HG03175 (cell line): ENCODE measurements at regions not wholly inside any gene's neighbourhood (a gene's known extent, or its start where the extent isn't known, plus 50 kb on each side); places are given as distances from the start of the nearest gene placed in this dataset.

Source experiments
- ATAC-seq: cut with Tn5 transposase; IDR thresholded peaks from one replicate; pipeline ENCODE4 v1.9.1; 2021; ENCODE audit warnings: mild to moderate bottlenecking, moderate library complexity; ENCODE audit not compliant: unreplicated experiment

DNA sequence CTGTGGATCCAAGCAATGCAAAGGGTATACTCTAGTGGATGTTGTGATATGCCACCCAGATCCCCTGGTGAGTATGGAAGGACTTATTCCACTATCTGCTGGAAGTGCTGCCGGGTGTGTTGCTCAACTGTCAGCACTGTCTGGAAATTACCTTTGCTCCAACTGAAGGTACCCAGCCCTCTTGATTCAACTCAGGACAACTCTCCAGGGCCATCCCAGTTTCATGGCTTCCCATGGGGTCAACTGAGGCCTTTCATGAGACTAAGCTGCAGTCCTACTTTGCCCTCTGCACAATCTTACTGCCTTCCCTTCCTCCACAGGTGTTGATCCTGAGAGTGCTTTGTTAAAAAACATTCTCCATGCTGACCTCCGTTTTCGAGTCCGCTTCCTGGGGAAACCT lies 99.8 kb downstream of the SPRY1 start:
- ATAC-seq: no peak

GRCh38 chr4:123497340-123497739 lies 100.7 kb downstream of the SPRY1 start:
- no peak for ATAC-seq

DNA sequence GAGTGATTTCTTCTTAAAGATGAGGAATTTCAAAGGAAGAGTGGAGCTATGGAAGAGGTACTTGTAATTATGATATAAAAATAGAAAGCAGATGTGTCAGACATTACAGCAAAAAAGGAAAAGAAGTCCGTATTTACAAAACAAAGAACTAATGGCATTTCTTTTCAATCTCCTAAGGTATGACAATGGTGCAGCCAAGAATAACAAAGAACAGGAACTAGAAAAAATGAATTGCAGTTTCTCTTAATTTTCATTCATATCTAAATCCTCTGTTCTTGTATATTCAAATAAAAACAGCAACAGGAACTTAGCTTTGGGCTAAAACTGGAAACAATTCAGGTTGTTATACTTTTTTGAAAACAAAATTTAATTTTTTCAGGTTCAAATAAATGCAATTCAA lies 105.1 kb downstream of the SPRY1 start:
- no peak for ATAC-seq

DNA sequence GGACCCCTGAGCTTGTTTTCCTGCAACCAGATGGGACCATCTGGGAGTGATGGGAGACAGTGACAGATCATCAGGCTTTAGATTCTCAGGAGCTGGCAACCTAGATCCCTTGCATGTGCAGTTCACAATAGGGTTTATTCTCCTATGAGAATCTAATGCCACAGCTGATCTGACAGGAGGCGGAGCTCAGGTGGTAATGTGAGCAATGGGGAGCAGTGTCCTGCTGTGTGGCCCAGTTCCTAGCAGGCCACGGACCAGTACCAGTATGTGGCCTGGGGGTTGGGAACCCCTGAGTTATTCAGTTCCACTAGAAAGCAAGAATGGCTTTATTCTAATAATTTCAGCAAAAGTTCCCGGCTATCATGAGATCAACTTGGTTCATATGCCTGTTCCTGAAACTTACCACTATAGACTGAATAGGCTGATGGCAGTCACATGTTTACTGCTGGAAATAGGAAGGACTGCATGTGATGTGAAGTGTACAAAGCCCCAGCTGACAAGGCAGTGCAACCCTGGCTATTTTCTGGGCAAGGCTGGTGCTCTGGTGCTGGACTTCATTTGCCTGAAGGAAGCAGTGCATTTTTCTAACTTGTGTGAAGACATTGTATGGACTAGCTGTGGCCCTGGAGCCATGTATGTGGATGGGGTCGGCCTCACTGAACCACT lies 107.2 kb downstream of the SPRY1 start:
- no peak for ATAC-seq

DNA sequence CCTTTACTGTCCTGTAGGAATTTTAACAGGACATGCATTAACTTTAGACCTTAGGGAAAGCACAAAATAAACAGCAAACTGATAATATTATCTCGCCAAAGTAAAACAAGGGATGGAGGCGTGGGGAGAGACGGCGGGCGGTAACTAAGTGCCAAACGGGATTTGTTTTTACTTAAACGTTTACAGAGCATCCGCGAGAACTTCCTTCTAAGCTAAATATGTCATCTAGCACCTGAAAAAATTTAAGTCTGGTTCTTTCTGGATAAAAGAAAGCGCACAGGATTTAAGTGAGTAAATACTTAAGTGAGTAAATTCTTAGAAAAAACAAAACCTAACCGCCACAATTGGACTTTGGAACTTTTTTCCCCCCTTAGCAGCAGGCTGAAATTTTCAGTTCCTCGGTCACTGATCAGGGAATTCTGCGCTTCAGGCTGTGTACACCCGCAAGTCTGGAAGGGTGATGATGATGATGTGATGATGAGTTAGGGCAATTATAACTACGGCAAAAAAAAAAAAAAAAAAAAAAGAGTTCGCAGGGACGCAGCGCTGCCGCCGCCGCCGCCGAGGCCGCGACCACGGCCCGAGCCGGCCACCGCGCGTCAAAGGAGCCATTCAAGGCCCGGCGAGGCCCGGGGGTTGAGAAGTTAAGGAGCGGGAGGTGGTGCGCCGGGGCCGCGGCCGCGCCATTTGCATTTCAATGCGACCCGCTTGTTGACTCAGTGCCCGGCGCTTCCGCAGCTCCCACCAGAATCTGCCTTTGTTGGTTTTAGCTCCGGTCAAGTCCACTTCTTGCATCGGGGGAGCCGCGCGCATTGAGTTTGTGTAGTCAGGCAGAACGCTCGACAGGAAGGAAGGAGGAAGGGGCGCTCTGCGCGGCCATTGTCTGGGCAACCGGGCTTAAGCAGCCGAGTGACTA lies 108.8 kb downstream of the SPRY1 start:
- peak; percentile 58 for ATAC-seq

- ATAC-seq: no peak
Measured at GRCh38 chr4:123506011-123506695, 109.6 kb downstream of the SPRY1 start.

GRCh38 chr4:123507376-123507775 lies 110.8 kb downstream of the SPRY1 start:
- ATAC-seq: no peak

- ATAC-seq: no peak
Measured at GRCh38 chr4:123510221-123510620, 113.6 kb downstream of the SPRY1 start.

DNA sequence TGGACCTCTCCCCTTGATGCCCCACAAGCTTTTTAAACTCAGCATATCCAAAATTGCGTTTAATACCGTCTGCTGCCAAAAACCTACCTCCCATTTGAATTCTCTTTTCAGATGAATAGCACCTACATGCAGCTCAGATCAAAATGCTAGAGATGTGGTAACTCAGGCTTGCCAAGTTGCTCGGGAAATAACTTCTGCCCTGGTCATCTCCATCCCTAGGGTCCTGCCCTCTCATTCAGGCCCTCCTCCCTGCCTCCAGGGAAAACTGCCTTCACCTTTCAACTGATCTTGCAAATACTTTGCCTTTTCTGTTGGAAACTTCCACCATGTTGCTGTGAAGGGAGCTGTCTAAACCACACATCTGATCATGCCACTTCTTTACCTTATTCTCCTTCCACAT lies 114.1 kb downstream of the SPRY1 start:
- ATAC-seq: no peak

GRCh38 chr4:123516576-123516975 lies 120.0 kb downstream of the SPRY1 start:
- no peak for ATAC-seq

DNA sequence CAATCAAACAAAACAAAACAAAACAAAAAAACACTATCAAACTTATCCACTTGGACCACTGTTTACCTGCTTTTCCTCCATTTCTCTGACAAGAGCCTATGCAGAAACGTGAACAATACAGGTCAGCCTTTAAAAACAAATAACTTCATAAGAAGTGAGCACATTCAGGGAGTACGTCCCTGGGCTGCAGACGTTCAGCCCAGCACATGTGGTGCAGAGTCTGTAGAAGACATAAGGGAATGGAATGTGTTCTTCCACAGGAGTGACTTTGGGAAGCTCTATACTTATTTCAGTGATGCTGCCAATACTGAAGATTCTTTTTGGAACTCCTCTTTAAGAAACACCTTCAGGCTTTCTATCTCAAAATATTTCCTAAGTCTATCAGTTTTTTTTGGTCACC lies 120.6 kb downstream of the SPRY1 start:
- no peak for ATAC-seq

DNA sequence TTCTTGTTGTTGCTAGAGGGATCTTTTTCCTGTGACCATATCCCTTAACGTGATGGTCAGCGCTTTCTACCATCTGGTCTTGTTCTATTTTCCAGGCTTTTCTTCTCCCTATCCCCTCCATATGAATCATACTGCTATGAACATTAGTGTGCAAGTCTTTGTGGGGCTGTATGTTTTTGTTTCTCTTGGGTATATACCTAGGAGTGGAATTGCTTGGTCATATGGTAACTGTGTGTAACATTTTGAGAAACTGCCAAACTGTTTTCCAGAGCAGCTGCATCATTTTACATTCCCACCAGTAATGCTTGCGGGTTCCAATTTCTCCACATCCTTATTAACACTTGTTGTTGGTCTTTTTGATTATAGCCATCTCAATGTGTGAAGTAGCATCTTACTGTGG lies 121.4 kb downstream of the SPRY1 start:
- no peak for ATAC-seq

DNA sequence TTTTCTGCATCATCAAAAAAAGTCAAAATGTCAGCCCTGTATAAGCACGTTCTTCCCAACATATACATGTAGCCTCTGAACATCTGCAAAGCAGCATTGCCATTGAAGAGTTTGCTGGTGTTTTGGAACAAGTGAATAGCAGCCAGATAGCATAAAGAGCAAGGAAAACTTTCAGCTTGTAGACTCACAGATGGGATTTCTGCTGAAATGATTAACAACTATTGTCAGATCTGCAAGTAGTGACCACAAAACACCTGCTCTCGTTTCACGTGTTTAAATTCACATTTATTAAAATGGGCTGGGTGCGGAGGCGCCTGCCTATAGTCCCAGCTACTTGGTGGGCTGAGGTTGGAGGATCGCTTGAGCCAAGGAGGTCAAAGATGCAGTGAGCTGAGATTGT lies 123.7 kb downstream of the SPRY1 start:
- peak; percentile 66 for ATAC-seq

- ATAC-seq: no peak
Measured at GRCh38 chr4:123522081-123522480, 125.5 kb downstream of the SPRY1 start.

GRCh38 chr4:123522646-123523045 lies 126.1 kb downstream of the SPRY1 start:
- ATAC-seq: no peak

- no peak for ATAC-seq
Measured at GRCh38 chr4:123524958-123525628, 128.5 kb downstream of the SPRY1 start.

DNA sequence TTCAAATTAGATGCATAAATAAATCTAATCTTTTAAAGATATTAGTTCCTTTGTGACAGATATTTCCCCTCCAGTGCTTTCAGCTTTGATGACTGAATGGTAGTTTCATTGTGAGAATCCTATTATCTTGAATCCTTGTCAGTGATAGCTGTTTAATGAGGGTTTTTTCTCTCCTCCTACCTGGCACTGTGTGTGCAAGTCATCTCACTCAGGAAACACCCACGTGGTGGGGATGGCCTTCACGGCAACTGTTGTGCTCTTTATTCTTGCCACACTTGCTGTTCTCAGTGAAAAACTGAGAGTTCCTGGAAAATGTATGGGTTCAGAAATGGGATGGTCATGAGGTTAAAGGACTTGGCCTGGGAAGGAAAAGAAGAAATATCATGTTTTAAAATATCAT lies 129.9 kb downstream of the SPRY1 start:
- no peak for ATAC-seq

DNA sequence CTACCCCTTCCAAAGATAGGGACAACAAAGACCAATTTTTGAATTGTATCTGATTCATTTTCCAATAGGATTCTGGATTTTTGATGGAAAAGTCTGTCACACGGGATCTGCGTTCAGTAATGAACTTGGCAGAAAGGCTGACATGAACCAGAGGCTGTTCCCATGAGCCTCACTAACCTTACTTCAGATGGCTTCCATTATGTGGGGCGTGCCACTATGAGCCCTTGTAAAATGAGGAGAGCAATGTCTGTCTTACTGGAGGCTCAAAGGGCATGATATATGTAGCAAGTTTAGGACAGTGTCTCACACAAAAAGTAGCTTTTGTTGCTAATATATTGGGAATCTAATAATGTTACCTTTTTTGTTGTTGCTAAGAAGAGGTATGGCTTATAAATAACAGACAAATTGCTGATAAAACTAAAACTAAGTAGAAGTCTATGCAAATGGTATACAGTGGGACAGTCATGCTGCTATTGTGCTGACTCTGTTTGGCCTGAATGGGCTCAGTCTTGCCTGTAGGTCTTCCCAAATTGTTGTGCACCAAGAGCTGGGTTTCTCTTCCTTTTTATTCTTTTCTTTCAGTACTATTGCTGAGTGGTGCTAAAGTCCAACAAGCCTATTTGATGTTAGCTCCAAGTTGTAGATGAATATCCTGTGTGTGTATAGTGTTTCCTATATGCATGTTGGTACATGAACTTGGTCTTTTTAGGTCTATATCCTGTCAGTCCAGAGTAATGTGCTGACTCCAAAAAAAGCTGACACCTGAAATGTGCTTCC lies 132.1 kb downstream of the SPRY1 start:
- ATAC-seq: no peak

- ATAC-seq: no peak
Measured at GRCh38 chr4:123529278-123529568, 132.6 kb downstream of the SPRY1 start.

- no peak for ATAC-seq
Measured at GRCh38 chr4:123530357-123530756, 133.8 kb downstream of the SPRY1 start.
